OCI-LY7 (cell line): ENCODE measurements at regions not wholly inside any gene's neighbourhood (a gene's known extent, or its start where the extent isn't known, plus 50 kb on each side); places are given as distances from the start of the nearest gene placed in this dataset.

Source experiments
- BruUV-seq: library from RNA; stranded (reverse); fragments of 400-500 nt; replicated peaks from 2 replicates; lab custom pipeline; 2021; lab: Mats Ljungman, UMichigan
- CTCF ChIA-PET: fragments of 300-600 bp; sonication (Branson Sonifier 250); formaldehyde crosslinking; loops from one replicate; lab custom pipeline; 2022; ENCODE audit warnings: antibody characterized with exemption; ENCODE audit not compliant: unreplicated experiment; lab: Charles Lee
- POLR2A ChIA-PET: fragments of 300-600 bp; sonication (Branson Sonifier 250); formaldehyde crosslinking; loops from one replicate; lab custom pipeline; 2022; ENCODE audit warnings: antibody characterized with exemption; lab: Charles Lee
- DNase-seq: peaks from one replicate; pipeline ENCODE4 v3.0.0-alpha.2; 2015; ENCODE audit warnings: low spot score
- H2AFZ ChIP-seq: fragments of 200-600 bp; sonication (generic), shearing (Covaris generic); 2 replicates; pipeline ENCODE4 v1.6.1; 2014; ENCODE audit warnings: mild to moderate bottlenecking, antibody characterized with exemption, low read length, moderate library complexity
- H3K27ac ChIP-seq: fragments of 200-600 bp; sonication (generic); 2 replicates; pipeline ENCODE4 v1.5.1; 2014; ENCODE audit warnings: mixed run types, low read depth, mild to moderate bottlenecking, moderate library complexity, low read length, inconsistent platforms; ENCODE audit not compliant: poor library complexity, severe bottlenecking
- H3K36me3 ChIP-seq: fragments of 200-600 bp; sonication (generic); 2 replicates; pipeline ENCODE4 v1.6.1; 2014; ENCODE audit warnings: mild to moderate bottlenecking, antibody characterized with exemption, low read length, moderate library complexity, mixed read lengths; ENCODE audit not compliant: insufficient read depth
- H3K4me1 ChIP-seq: fragments of 200-600 bp; sonication (generic); 2 replicates; pipeline ENCODE4 v1.5.1; 2014; ENCODE audit warnings: mild to moderate bottlenecking, low read length; ENCODE audit not compliant: insufficient read depth, poor library complexity, severe bottlenecking
- H3K4me2 ChIP-seq: fragments of 200-600 bp; sonication (generic); 2 replicates; pipeline ENCODE4 v1.6.1; 2014; ENCODE audit warnings: mild to moderate bottlenecking, low read length
- H3K4me3 ChIP-seq: fragments of 200-600 bp; sonication (generic); 2 replicates; pipeline ENCODE4 v1.5.1; 2014; ENCODE audit warnings: mild to moderate bottlenecking, low read depth, low read length; ENCODE audit not compliant: poor library complexity, severe bottlenecking
- H3K79me2 ChIP-seq: fragments of 200-600 bp; sonication (generic); 2 replicates; pipeline ENCODE4 v1.6.1; 2016; ENCODE audit warnings: low read depth, mild to moderate bottlenecking, low read length, moderate library complexity, mixed read lengths; ENCODE audit not compliant: insufficient read depth
- H3K9me2 ChIP-seq: fragments of 200-600 bp; sonication (generic); 2 replicates; pipeline ENCODE4 v1.6.1; 2016; ENCODE audit warnings: mild to moderate bottlenecking, low read length, mixed read lengths; ENCODE audit not compliant: insufficient read depth
- H3K9me3 ChIP-seq: fragments of 200-600 bp; sonication (generic); 2 replicates; pipeline ENCODE4 v1.6.1; 2014; ENCODE audit warnings: mild to moderate bottlenecking, mixed run types, low read length, mixed read lengths
- H4K20me1 ChIP-seq: fragments of 200-600 bp; sonication (generic); 2 replicates; pipeline ENCODE4 v1.6.1; 2014; ENCODE audit warnings: mild to moderate bottlenecking, antibody characterized with exemption, low read length, moderate library complexity, mixed read lengths; ENCODE audit not compliant: insufficient read depth
- CTCF ChIP-seq: fragments of 200-600 bp; sonication (generic); conservative IDR thresholded peaks from 2 replicates; pipeline ENCODE4 v1.5.1; 2014; ENCODE audit warnings: mild to moderate bottlenecking, antibody characterized with exemption, low read length, moderate library complexity, mixed read lengths
- EZH2phosphoT487 ChIP-seq: fragments of 200-600 bp; sonication (generic); IDR thresholded peaks from 2 replicates; pipeline ENCODE4 v1.6.1; 2018; ENCODE audit warnings: low read depth, borderline replicate concordance, mild to moderate bottlenecking, mixed run types, antibody characterized with exemption, low read length, moderate library complexity, mixed read lengths
- intact Hi-C: fragments of 100-400 bp; cut with micrococcal nuclease; formaldehyde crosslinking; loops from one replicate; pipeline ENCODE4 v1.10.0; 2022; ENCODE audit not compliant: unreplicated experiment

- H3K27ac ChIP-seq, result no peak overlapping the region
- intact Hi-C loops, result no loop called here
- H3K79me2 ChIP-seq, result no peaks in the 10 kb centered on the region
- H4K20me1 ChIP-seq, result no peaks in the 10 kb centered on the region
- H3K4me1 ChIP-seq, result no peaks in the 10 kb centered on the region
- no peak overlapping the region for H3K4me3 ChIP-seq
- no peaks in the 10 kb centered on the region for H3K9me2 ChIP-seq
- DNase-seq, result no peak
- H3K9me3 ChIP-seq, result no peaks in the 10 kb centered on the region
- BruUV-seq, result no TSS peak
- no peak overlapping the region for H2AFZ ChIP-seq
- ChIA-PET CTCF (no interaction called here), POLR2A (no interaction called here)
- H3K4me2 ChIP-seq, result no peak overlapping the region
- TF ChIP-seq EZH2phosphoT487 (no peak), CTCF (no peak)
- H3K36me3 ChIP-seq, result no peaks in the 10 kb centered on the region
Measured at GRCh38 chr2:198362740-198363139, 558.3 kb downstream of the PLCL1 start.

DNA sequence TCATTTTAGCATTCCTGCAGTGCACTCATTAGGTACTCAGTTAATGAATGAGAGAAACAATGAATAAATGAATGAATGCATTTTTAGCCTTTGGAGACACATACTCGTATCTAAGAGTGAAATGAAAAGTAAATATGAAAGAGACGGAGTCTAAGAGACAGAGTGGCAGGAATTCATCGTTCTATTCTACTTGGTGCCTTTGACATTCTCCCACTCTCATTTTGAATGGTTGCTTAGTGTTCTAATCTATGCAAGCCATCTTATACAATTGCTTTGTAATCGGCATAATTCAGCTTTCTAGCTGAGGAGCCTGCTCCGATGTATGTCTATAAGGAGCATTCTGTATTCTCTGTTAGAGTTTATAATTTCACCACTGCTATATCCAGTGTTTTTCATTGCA is 554.9 kb downstream of the PLCL1 start:
- Histone ChIP-seq H3K27ac (no peak overlapping the region), H2AFZ (no peak overlapping the region), H3K4me2 (no peak overlapping the region), H3K4me3 (no peak overlapping the region), H3K4me1 (no peaks in the 10 kb centered on the region), H3K36me3 (no peaks in the 10 kb centered on the region), H3K79me2 (no peaks in the 10 kb centered on the region), H3K9me2 (no peaks in the 10 kb centered on the region), H3K9me3 (no peaks in the 10 kb centered on the region), H4K20me1 (no peaks in the 10 kb centered on the region)
- no TSS peak for BruUV-seq
- intact Hi-C loops, result no loop called here
- ChIA-PET POLR2A (interaction anchor here (0.6 kb wide), 1 partner anchor 1076 kb away, joined by 3 read pairs; no protein-coding TSS in a partner anchor), CTCF (no interaction called here)
- DNase-seq, result no peak
- TF ChIP-seq EZH2phosphoT487, result no peak
- TF ChIP-seq CTCF, result no peak

- H3K9me2 ChIP-seq, result no peaks in the 10 kb centered on the region
- no peaks in the 10 kb centered on the region for H3K4me1 ChIP-seq
- H3K36me3 ChIP-seq, result no peaks in the 10 kb centered on the region
- intact Hi-C loops, result no loop called here
- POLR2A ChIA-PET, result no interaction called here
- no peak for DNase-seq
- no peak overlapping the region for H3K27ac ChIP-seq
- H3K4me3 ChIP-seq, result no peak overlapping the region
- H4K20me1 ChIP-seq, result no peaks in the 10 kb centered on the region
- H3K4me2 ChIP-seq, result no peak overlapping the region
- no peaks in the 10 kb centered on the region for H3K79me2 ChIP-seq
- CTCF ChIA-PET, result no interaction called here
- no TSS peak for BruUV-seq
- TF ChIP-seq CTCF, result no peak
- no peak for TF ChIP-seq EZH2phosphoT487
- H2AFZ ChIP-seq, result no peak overlapping the region
- H3K9me3 ChIP-seq, result no peaks in the 10 kb centered on the region
Measured at GRCh38 chr2:198356157-198356556, 551.8 kb downstream of the PLCL1 start.
